CD14-positive monocyte (primary cell): ENCODE measurements at regions not wholly inside any gene's neighbourhood (a gene's known extent, or its start where the extent isn't known, plus 50 kb on each side); places are given as distances from the start of the nearest gene placed in this dataset.

Experiments
- DNase-seq, 3 donors: peaks; one replicate each; pipeline ENCODE4 v3.0.0-alpha.2; 2011 to 2022
- H2AFZ ChIP-seq: 2 replicates; pipeline ENCODE4 v1.6.0; 2012; ENCODE audit warnings: mild to moderate bottlenecking, low read depth, low read length, inconsistent platforms; ENCODE audit not compliant: insufficient read depth, poor library complexity, severe bottlenecking
- H3K27ac ChIP-seq, 2 donors: 1 replicate in 1 of 2; 2 replicates in 1 of 2; pipeline ENCODE4 v1.5.1; 2012 to 2013; ENCODE audit warnings: low read length in 2 of 2, control low read depth in 1 of 2, inconsistent platforms in 1 of 2, low read depth in 1 of 2, mild to moderate bottlenecking in 1 of 2
- H3K27me3 ChIP-seq, 2 donors: one replicate each; pipeline versions ENCODE4 v1.6.0 to v1.6.1; 2011 to 2013; ENCODE audit warnings: low read length in 2 of 2; ENCODE audit not compliant: control insufficient read depth in 2 of 2, insufficient read depth in 2 of 2
- H3K36me3 ChIP-seq, 2 donors: replicated peaks in 1 of 2; 1 replicate in 1 of 2; 2 replicates in 1 of 2; pipeline versions ENCODE4 v1.5.1 to v1.6.1; 2012 to 2013; ENCODE audit warnings: low read length in 2 of 2, control low read depth in 1 of 2, inconsistent platforms in 1 of 2, mild to moderate bottlenecking in 1 of 2; ENCODE audit not compliant: insufficient read depth in 2 of 2, control insufficient read depth in 1 of 2
- H3K4me1 ChIP-seq, 2 donors: 1 replicate in 1 of 2; 2 replicates in 1 of 2; pipeline versions ENCODE4 v1.5.1 to v1.6.1; 2012 to 2013; ENCODE audit warnings: low read length in 2 of 2, control low read depth in 1 of 2, inconsistent platforms in 1 of 2, mild to moderate bottlenecking in 1 of 2, moderate library complexity in 1 of 2; ENCODE audit not compliant: insufficient read depth in 2 of 2, control insufficient read depth in 1 of 2
- H3K4me2 ChIP-seq: replicated peaks from 2 replicates; pipeline ENCODE3; 2012; ENCODE audit warnings: low read length, moderate library complexity, mild to moderate bottlenecking; ENCODE audit not compliant: poor library complexity, severe bottlenecking; ENCODE audit errors: extremely low read depth
- H3K4me3 ChIP-seq, 3 experiments: fragments of 200-600 bp in 1 of 3; sonication (generic) in 1 of 3; replicated peaks in 1 of 3; 1 replicate in 2 of 3; 2 replicates in 1 of 3; pipeline ENCODE4 v1.5.1; 2011 to 2013; ENCODE audit warnings: low read length in 3 of 3, mild to moderate bottlenecking in 3 of 3, control low read depth in 2 of 3, low read depth in 2 of 3, inconsistent platforms in 1 of 3, moderate library complexity in 1 of 3
- H3K79me2 ChIP-seq: 2 replicates; pipeline ENCODE4 v1.6.0; 2012; ENCODE audit warnings: mild to moderate bottlenecking, control low read depth, inconsistent platforms, low read length, moderate library complexity; ENCODE audit not compliant: insufficient read depth
- H3K9ac ChIP-seq: 2 replicates; pipeline ENCODE4 v1.6.0; 2017; ENCODE audit warnings: low read length, mild to moderate bottlenecking; ENCODE audit not compliant: insufficient read depth, poor library complexity, severe bottlenecking
- H3K9me3 ChIP-seq, 2 donors: replicated peaks in 1 of 2; 1 replicate in 1 of 2; 2 replicates in 1 of 2; pipeline versions ENCODE4 v1.5.1 to v1.6.1; 2012 to 2013; ENCODE audit warnings: low read length in 2 of 2, control low read depth in 1 of 2; ENCODE audit not compliant: control insufficient read depth in 1 of 2, insufficient read depth in 1 of 2
- H4K20me1 ChIP-seq: 2 replicates; pipeline ENCODE4 v1.6.0; 2012; ENCODE audit warnings: mild to moderate bottlenecking, low read length, control low read depth, moderate library complexity; ENCODE audit not compliant: insufficient read depth
- H3K27ac Mint-ChIP-seq, 7 donors: one replicate each; pipeline ENCODE4 v1.8.0; 2020; ENCODE audit warnings: mild to moderate bottlenecking in 7 of 7, mixed read lengths in 7 of 7, moderate library complexity in 6 of 7, inconsistent platforms in 2 of 7
- H3K27me3 Mint-ChIP-seq, 3 donors: one replicate each; pipeline ENCODE4 v1.8.0; 2021 to 2022; ENCODE audit warnings: low read depth in 3 of 3, mild to moderate bottlenecking in 3 of 3, mixed read lengths in 3 of 3, moderate library complexity in 3 of 3, inconsistent platforms in 1 of 3
- H3K36me3 Mint-ChIP-seq, 2 donors: one replicate each; pipeline ENCODE4 v1.8.0; 2020; ENCODE audit warnings: mixed read lengths in 2 of 2, inconsistent platforms in 1 of 2, mild to moderate bottlenecking in 1 of 2
- H3K4me1 Mint-ChIP-seq: one replicate; pipeline ENCODE4 v1.8.0; 2020; ENCODE audit warnings: mild to moderate bottlenecking, mixed read lengths
- H3K4me3 Mint-ChIP-seq, 2 donors: one replicate each; pipeline ENCODE4 v1.8.0; 2020; ENCODE audit warnings: mild to moderate bottlenecking in 2 of 2, mixed read lengths in 2 of 2, moderate library complexity in 1 of 2
- H3K9me3 Mint-ChIP-seq, 7 donors: one replicate each; pipeline ENCODE4 v1.8.0; 2020 to 2022; ENCODE audit warnings: mixed read lengths in 7 of 7, mild to moderate bottlenecking in 6 of 7, moderate library complexity in 6 of 7, inconsistent platforms in 2 of 7
- WGBS: methylation state at CpG from one replicate; pipeline ENCODE4 v1.1.5; 2013; ENCODE audit warnings: missing lambda C conversion rate; ENCODE audit not compliant: insufficient coverage; 5-methylcytosine and 5-hydroxymethylcytosine counted together
- intact Hi-C, 2 donors: fragments of 100-400 bp; cut with micrococcal nuclease; formaldehyde crosslinking; loops; one replicate each; pipeline versions ENCODE4 v1.15.0 to v1.15.1; 2023
- TF ChIP-seq, protein P1 (sequence below): fragments of 200-600 bp; IDR thresholded peaks from one replicate; pipeline ENCODE4 v1.8.0; 2022; ENCODE audit warnings: antibody characterized with exemption, mild to moderate bottlenecking

- H3K4me3 Mint-ChIP-seq, result no peak overlapping the region
- Histone ChIP-seq H3K4me1 (no peaks in the 10 kb centered on the region), H3K27me3 (no peaks in the 10 kb centered on the region), H3K9ac (no peak overlapping the region), H3K4me2 (no peak overlapping the region), H3K27ac (no peak overlapping the region), H3K9me3 (peaks cover 0 to 2% of the 10 kb centered on the region in 2 donors), H3K36me3 (no peaks in the 10 kb centered on the region), H4K20me1 (no peaks in the 10 kb centered on the region), H3K79me2 (no peaks in the 10 kb centered on the region), H2AFZ (no peak overlapping the region), H3K4me3 (no peak overlapping the region)
- no peaks in the 10 kb centered on the region for H3K4me1 Mint-ChIP-seq
- H3K36me3 Mint-ChIP-seq, result no peaks in the 10 kb centered on the region
- peaks cover 0 to 1% (median 1%) of the 10 kb centered on the region in 3 donors for H3K27me3 Mint-ChIP-seq
- TF ChIP-seq, protein P1, sequence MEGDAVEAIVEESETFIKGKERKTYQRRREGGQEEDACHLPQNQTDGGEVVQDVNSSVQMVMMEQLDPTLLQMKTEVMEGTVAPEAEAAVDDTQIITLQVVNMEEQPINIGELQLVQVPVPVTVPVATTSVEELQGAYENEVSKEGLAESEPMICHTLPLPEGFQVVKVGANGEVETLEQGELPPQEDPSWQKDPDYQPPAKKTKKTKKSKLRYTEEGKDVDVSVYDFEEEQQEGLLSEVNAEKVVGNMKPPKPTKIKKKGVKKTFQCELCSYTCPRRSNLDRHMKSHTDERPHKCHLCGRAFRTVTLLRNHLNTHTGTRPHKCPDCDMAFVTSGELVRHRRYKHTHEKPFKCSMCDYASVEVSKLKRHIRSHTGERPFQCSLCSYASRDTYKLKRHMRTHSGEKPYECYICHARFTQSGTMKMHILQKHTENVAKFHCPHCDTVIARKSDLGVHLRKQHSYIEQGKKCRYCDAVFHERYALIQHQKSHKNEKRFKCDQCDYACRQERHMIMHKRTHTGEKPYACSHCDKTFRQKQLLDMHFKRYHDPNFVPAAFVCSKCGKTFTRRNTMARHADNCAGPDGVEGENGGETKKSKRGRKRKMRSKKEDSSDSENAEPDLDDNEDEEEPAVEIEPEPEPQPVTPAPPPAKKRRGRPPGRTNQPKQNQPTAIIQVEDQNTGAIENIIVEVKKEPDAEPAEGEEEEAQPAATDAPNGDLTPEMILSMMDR, result no peak
- 80% methylated on average over 2 of the region's 4 CpGs for WGBS
- DNase-seq, result no peak
- no peak overlapping the region for H3K27ac Mint-ChIP-seq
- intact Hi-C loops, result no loop called here
- H3K9me3 Mint-ChIP-seq, result peaks cover 0 to 6% (median 0%) of the 10 kb centered on the region in 7 donors
Measured at GRCh38 chr18:43800584-43800983, 523.3 kb upstream of the SYT4 start.

GRCh38 chr18:43805646-43806194 is 528.4 kb upstream of the SYT4 start:
- Histone ChIP-seq H3K9ac (no peak overlapping the region), H3K79me2 (no peaks in the 10 kb centered on the region), H3K36me3 (no peaks in the 10 kb centered on the region), H3K4me1 (no peaks in the 10 kb centered on the region), H2AFZ (no peak overlapping the region), H3K4me2 (no peak overlapping the region), H3K9me3 (peaks cover 5 to 7% of the 10 kb centered on the region in 2 donors), H3K27me3 (no peaks in the 10 kb centered on the region), H3K27ac (no peak overlapping the region), H4K20me1 (no peaks in the 10 kb centered on the region), H3K4me3 (no peak overlapping the region)
- TF ChIP-seq, protein P1, result no peak
- H3K4me1 Mint-ChIP-seq, result no peaks in the 10 kb centered on the region
- H3K9me3 Mint-ChIP-seq, result peaks cover 0 to 17% (median 5%) of the 10 kb centered on the region in 7 donors
- no peak overlapping the region for H3K27ac Mint-ChIP-seq
- no peak for DNase-seq
- H3K27me3 Mint-ChIP-seq, result peaks cover 0 to 1% (median 0%) of the 10 kb centered on the region in 3 donors
- intact Hi-C loops, result no loop called here
- no peaks in the 10 kb centered on the region for H3K36me3 Mint-ChIP-seq
- WGBS, result 84% methylated on average over 5 of the region's 5 CpGs
- no peak overlapping the region for H3K4me3 Mint-ChIP-seq
